GM19452 (cell line): ENCODE measurements at regions not wholly inside any gene's neighbourhood (a gene's known extent, or its start where the extent isn't known, plus 50 kb on each side); places are given as distances from the start of the nearest gene placed in this dataset.

Experiments used
- ATAC-seq: cut with Tn5 transposase; IDR thresholded peaks from one replicate; pipeline ENCODE4 v1.9.1; 2021; ENCODE audit not compliant: unreplicated experiment

DNA sequence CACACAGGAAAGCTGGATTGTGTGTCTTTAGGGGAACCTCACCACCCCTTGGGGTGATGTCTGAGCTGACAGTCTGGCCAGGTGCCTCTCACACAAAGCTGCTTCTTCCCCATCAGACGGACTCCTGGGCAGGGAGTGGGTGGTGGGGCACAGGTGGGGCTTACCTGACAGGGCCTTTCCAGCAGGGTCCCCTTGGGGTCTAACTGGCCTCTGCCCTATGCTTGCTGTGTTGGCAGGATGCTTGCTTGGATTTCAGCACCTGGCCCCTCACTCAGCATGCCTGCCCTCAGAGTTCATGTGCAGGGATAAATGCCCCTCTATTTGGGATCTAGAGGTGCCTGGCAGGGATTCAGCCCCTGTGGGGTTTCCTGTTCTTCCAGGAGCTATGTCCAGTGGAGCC lies 496.9 kb upstream of the ZMIZ1 start:
- ATAC-seq: no peak

GRCh38 chr10:78572565-78572964 lies 496.2 kb upstream of the ZMIZ1 start:
- no peak for ATAC-seq

DNA sequence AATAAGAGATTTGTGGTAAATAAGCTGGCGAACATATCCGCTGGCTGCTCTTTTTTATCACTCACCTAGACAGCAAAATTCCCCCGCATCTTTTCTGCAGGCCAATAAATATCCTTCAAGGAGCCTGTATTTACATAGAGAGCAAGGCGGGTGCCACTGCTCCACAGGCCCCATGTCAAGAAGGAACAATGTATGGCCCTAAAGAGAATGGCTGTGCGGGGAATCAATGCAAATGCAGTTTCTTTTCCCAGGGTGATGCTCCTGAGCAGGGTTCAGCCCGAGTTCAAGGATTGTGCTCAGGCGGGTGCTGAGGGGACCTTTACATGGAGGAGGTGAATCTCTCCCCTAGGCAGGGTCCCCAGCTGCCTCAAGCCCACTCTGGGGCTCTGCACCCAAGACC lies 494.2 kb upstream of the ZMIZ1 start:
- no peak for ATAC-seq

GRCh38 chr10:78575400-78575799 lies 493.4 kb upstream of the ZMIZ1 start:
- no peak for ATAC-seq

GRCh38 chr10:78576276-78576675 lies 492.5 kb upstream of the ZMIZ1 start:
- no peak for ATAC-seq

DNA sequence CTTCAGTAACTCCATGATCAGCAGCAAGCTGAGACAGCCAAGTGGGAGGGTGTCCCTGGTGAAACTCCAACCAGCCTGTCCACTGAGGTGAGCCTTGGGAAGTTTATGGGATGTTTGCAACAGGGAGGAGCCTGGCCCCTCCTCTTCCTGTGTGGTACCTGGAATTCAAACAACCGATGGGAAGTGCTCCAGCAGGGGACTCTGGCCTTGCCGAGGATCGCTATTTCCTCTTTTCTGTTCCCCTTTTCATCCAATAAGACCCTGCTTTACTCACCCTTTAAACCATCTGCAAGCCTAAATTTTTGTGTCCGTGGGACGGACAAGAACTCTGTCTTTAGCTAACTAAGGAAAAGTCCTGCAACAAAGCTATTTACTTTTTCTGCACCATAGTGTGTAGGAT lies 491.1 kb upstream of the ZMIZ1 start:
- no peak for ATAC-seq

DNA sequence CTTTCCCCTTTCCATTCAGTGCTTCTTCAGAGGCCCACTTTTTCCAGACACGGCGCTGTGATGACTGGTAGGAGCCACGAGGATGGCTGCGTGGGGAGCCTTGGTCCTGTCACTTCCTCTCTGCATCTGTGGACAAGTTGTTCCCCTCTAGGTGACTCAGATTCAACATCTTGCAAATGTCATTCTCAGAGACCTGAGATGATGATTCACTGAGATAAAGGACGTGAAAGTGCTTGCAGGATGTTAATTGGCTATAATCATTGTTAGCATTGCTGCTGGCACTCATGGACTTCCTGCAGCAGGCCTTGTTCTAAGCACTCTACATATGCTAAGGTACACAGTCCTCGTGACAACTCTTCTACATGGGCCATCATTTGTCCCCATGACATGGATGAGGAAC lies 489.8 kb upstream of the ZMIZ1 start:
- no peak for ATAC-seq

DNA sequence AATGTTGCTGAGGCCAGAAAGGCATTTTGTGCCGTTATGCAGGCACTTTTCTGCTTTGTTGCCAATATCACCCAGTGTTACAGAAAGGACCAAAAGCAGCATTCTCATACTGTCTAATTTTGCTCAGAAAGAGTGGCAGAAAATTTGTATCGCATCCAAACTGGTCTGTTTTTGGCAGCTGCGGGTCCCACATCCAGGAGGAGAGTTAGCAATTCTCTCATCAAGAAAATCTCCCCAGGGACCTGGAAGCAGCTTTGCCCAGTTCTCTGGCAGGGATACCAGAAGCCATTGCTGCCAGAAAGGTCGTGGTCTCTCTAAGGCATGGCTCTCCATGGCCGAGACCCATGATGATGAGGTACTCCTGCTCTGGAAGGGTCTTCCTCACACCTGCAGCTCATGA lies 489.2 kb upstream of the ZMIZ1 start:
- ATAC-seq: no peak

DNA sequence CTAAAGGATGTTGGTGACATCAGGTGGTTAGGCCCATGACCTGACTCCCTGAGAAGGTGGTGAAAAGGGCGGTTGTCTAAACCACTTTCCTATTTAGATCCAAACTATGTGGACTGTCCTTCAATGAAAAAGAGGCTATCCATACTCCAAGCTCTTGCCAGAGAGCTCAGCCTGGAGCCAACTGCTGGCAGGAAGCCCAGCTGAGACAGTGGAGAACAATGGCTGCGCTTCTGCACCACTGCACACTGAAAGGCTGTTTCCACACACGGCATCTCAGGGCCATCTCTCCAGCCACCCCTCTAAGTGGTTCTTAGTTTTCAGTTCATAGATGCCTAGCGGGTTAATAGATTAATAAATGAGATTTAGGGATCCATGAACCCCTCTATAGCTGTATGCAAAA lies 488.8 kb upstream of the ZMIZ1 start:
- ATAC-seq: no peak

GRCh38 chr10:78581133-78581694 lies 487.6 kb upstream of the ZMIZ1 start:
- ATAC-seq: no peak

DNA sequence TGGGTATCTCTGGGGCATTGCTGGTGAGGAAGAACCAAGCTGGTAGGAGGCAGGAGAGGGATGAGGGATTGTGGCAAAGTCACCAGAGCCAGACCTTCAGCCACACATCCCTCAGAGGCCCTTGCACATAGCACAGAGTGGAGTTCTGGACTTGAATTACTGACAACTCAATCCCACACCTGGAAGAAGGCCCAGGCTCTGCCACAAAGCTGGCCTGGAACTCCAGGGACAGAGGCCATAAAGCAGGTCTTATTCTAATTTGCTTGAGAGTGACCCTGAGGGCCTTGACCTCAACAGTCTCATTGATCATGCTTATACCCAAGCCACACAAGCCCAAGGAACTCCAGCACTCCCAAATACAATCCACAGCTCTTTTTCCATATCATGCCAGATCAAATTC lies 486.2 kb upstream of the ZMIZ1 start:
- ATAC-seq: no peak

GRCh38 chr10:78584266-78584665 lies 484.5 kb upstream of the ZMIZ1 start:
- no peak for ATAC-seq

GRCh38 chr10:78584681-78585080 lies 484.1 kb upstream of the ZMIZ1 start:
- ATAC-seq: no peak

DNA sequence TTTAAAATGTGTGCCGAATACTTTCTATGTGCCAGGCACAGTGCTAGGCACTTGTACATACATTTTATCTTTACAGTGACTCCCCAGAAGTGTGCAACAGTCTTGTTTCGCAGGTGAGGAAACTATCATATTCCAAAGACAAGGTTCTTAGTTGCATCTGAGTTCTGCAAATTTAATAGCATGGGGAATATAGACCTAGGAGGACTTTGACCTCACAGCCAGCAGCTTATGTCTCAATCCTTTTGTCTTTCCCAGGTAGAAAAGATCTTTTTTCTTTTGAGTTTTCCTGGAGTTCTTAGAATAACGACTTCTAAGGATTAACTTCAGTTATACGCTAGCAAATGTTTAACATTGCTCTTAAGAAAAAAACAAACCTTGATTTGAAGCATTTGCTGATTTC lies 482.8 kb upstream of the ZMIZ1 start:
- ATAC-seq: no peak

- ATAC-seq: no peak
These were observed 480.5 kb upstream of the ZMIZ1 start for GRCh38 chr10:78588194-78588811.

GRCh38 chr10:78589687-78590086 lies 479.1 kb upstream of the ZMIZ1 start:
- ATAC-seq: no peak

DNA sequence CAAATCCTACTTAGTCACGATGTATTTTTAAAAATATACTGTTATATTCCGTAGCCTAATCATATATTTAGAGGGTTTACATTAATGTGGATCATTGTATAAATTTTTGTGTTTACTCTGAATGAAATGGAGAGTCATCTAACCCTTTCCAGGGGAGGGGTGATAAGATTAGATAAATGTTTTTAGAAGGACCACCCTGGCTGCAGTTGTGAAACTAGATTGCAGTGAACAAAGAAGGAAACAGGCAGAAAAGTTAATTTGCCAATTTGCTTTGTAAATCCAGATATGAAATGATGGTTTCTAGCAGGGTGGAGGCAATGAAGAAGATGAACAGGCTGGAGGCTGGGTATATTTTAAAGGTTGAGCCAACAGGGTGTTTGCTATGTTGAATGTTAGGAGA lies 477.7 kb upstream of the ZMIZ1 start:
- no peak for ATAC-seq

DNA sequence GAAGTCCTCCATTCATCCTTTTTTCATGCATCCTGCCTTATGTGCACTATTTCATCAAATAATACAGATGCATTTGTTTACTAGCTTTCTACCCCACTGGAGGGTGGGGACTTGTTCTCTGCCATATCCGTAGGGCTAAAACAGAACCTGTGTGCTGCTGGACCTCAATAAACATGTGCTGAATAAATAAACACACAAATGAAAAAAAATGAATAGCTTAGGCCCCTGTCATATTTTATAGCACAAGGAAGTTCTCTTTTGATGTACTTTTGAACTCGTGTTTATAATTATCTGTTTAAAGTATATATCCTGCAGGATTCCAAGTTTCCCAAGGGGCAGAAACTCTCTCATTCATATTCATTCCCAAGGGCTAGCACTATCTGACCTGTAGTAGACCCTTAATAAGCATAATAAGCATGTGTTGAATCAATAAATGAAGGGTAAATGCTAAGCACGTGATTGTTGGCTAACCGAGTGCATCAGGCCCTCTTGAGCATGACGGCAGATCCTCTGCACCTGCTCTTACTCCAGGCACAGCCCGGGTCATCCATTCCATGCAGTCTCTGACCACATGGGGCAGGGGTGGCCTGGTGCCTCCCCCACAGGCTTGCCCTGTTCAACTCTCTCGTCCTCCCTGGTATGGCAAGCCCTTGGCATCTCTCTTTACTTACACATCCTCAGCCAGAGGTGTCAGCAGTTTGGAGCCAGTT lies 474.1 kb upstream of the ZMIZ1 start:
- ATAC-seq: no peak

DNA sequence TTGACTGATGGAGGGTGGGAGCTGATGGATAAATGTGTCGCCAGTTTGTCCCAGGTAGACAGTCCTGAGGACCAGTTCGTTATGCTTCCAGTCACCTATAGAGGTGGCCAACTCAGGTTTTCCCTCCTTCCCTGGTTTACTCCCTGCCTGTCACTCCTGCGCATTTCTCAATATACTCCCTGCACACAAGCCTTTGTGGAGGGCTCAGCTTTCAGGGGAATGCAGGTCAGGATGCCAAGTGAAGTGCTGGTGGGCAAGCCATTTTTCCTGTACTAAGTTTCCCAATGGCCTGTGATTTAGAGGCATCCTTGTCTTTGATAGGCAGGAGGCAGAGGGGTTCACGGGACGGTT lies 473.5 kb upstream of the ZMIZ1 start:
- no peak for ATAC-seq

GRCh38 chr10:78596556-78596955 lies 472.2 kb upstream of the ZMIZ1 start:
- no peak for ATAC-seq

DNA sequence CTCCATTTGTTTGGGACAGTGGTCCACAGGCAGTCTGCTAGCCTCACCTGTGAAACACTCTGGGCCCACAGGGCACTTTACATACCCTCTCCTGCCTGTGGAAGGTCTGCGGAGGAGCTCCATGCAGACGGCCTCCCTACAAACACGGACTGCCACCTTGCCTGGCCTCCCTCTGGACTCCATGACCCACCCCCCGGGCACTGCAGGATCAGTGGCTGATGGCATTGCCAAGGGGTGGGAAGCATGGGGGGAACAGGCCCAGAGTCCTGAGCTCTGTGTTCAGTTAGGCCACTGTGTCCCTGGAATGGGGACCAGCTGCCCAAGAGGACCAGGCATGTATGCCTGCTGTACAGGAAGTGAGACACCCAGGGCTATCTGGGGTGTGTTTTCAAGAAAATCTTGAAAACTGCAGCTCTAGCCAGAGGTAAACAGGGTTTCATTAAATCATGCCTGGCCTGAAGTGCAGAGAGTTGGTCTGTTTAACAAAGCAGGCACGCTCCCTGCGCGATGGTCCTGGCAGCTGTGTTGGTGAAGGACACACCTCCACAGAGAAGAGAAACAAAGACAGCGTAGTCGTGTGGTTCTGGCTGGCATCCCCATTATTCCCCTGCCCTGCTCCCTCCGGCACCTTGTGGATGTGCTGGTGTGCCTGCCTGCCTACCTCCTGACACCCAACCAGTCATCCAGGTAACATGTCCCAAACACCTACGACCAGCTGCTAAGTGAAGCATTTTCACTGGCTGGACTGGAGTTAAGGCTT lies 470.8 kb upstream of the ZMIZ1 start:
- no peak for ATAC-seq
